NCI-H1092 treated with DMSO at 0.1 percent for 48 hours (cell line): ENCODE measurements at regions not wholly inside any gene's neighbourhood (a gene's known extent, or its start where the extent isn't known, plus 50 kb on each side); places are given as distances from the start of the nearest gene placed in this dataset.

ENCODE experiments used
- DNase-seq: peaks from one replicate; lab custom pipeline; 2025; lab: John Stamatoyannopoulos, UW

- no peak for DNase-seq
Measured at GRCh38 chr11:110984147-110984546, 261.4 kb upstream of the POU2AF2 start.

GRCh38 chr11:110982214-110982613 is 263.3 kb upstream of the POU2AF2 start:
- DNase-seq: no peak

DNA sequence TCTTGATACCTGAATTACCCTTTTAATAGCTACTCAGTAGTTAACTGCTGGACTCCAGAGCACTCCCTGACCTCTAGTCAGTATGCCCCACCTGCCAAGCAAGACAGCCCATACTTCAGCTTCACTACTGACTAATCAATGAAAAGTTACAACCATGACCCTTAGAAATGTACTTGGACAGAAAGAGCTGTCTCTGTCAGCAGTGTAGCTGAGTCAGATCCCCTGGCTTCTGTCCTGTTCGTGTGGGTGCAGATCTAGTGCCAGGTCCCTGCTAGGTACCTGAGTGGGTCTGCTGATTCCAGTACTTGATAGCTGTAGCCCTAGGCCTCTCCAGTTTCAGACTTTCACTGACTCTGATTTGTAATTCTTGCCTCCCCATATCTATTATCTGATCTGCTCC is 265.8 kb upstream of the POU2AF2 start:
- no peak for DNase-seq

DNA sequence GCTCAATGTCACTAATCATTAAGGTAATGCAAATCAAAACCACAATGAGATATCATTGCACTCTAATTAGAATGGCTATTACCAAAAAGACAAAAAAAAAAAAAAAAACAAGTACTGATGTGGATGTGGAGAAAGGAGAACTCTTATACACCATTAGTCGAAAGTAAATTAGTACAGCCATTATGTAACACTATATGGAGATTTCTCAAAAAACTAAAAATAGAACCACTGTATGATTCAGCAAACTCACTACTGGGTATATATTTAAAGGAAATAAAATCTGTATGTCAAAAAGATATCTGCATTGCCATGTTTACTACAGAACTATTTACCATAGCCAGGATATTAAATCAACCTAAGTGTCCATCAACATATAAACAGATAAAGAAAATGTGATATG is 265.4 kb upstream of the ARHGAP20 start:
- no peak for DNase-seq

- DNase-seq: no peak
Measured at GRCh38 chr11:110974731-110975130, 262.5 kb upstream of the ARHGAP20 start.

GRCh38 chr11:110973401-110973980 is 261.3 kb upstream of the ARHGAP20 start:
- no peak for DNase-seq

GRCh38 chr11:110972640-110973039 is 260.4 kb upstream of the ARHGAP20 start:
- DNase-seq: no peak

DNA sequence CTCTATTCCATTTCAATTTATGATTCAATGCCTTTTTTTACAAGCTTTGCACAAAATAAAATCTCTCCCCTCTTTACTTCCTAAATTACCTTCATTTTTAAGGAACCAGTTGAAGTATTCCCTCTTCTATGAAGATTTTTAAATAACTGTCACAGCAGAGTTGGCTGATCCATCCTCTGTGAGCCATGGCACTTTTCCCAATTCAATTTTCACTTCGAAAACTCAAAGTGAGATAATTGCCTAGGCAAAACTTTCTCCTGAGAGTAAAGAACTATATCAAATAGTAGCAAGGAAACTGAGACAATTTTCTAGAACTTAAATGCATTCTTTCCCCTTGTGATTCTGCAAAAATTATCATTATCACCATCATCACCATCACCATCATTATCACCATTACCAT is 259.9 kb upstream of the ARHGAP20 start:
- DNase-seq: no peak

DNA sequence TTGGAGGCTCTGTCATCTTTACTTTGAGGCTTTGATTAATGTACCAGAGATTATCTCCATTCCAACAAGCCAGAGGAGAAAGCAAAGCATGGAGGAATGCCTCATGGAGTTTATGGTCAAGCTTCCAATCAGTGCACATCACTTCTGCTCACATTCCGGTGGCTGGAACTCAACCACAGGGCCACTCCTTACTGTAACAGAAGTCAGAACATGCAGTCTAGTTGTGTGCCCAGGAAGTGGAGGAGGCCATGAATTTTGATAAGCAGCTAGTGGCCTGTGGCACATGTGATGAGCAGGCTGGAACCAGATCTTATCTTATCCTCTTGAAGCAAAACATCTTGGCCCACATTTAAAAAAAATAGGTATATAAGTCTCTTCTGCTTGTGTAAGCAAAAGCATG is 258.9 kb upstream of the ARHGAP20 start:
- DNase-seq: no peak

DNA sequence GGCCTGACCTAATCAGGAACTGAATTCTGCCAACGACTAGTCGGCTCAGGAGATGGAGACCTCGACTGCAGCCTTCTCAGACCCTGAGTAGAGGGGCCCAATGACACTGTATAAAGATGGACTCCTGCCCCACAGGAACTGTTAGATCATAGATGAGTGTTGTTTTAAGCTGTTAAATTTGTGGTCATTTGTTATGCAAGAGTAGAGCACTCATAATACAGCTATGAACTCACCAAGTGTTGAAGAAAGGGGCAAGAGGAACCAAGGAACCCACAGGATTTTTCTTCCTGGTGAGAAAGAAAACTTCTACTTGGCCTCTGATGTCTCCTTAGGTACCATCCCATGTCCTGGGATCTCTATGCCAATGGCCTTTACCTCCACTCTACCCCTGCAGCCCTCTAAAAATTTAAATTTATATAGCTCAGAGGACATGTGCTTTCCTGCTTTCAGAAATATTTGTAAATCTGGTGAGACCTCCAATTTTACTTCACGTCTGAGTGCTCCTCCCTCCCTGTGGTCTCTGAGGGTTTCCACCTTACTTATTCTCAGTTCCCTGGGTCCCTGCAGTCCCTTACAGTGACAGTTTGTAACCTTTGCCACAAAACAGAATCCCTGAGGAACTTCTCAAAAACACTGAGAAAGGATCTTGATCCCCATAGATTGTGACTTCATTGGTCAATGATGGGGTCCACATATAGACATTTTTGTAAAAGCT is 256.3 kb upstream of the ARHGAP20 start:
- no peak for DNase-seq

DNA sequence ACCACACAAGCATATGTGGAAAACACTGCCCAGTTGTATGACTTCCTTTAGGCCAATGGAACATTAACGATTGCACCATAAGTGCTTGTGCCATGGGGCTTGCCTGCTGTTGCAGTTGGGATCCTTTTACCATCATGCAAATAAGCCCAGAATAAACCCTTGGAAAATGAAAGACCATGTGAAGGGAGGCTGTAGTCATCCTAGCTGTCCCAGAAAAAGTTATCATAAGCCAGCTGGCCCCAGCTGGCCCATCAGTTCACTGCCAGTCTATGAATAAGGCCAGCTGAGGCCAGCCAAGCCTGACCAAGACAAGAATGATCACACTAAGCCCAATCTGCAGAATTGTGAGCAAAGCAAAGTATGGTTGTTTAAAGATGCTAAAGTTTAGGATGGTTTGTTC is 253.9 kb upstream of the ARHGAP20 start:
- no peak for DNase-seq

GRCh38 chr11:110962921-110963320 is 250.7 kb upstream of the ARHGAP20 start:
- DNase-seq: no peak

- no peak for DNase-seq
Measured at GRCh38 chr11:110960167-110960566, 247.9 kb upstream of the ARHGAP20 start.

- DNase-seq: no peak
Measured at GRCh38 chr11:110958216-110958615, 246.0 kb upstream of the ARHGAP20 start.

- no peak for DNase-seq
Measured at GRCh38 chr11:110955776-110956175, 243.5 kb upstream of the ARHGAP20 start.

- no peak for DNase-seq
Measured at GRCh38 chr11:110951950-110952503, 239.8 kb upstream of the ARHGAP20 start.

GRCh38 chr11:110951037-110951949 is 239.1 kb upstream of the ARHGAP20 start:
- peak; percentile 99 for DNase-seq

DNA sequence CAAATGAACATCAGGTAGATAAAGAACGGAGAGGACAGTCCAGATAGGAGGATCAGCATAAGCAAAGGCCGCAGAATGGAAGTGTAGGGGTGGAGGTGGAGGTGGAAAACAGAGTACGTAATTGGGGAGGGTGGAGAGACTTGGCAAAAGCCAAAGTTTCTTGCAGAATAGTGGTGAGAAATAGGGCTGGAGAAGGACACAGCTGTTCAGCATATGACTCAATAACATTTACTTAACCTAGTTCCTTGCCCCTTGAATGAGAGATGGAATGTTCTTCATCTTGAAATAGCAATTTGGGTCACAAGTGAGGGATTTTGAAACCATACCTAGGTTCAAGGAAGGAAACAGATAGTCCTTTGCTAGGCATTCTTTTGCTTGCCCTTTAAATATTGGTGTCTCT is 235.9 kb upstream of the ARHGAP20 start:
- no peak for DNase-seq

DNA sequence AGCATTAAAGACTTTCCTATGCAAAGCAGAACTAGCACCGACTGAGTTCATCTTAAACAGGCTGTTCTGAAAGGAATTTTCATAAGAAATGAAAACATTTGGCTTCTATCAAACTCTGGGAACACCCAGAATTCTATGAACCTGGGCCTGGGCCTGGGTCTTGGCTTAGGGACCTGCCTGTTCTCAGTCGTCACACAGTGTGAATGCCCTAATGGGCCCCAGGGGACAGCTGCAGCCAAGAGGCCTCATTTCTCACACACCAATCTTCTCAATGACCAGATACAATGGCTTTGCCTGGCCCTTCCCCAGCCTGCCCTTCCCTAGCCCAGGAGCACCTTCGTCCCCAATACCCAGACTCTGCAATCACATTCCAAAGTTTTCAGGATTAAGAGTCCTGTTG is 234.9 kb upstream of the ARHGAP20 start:
- peak; percentile 16 for DNase-seq

- DNase-seq: no peak
Measured at GRCh38 chr11:110939471-110939870, 227.2 kb upstream of the ARHGAP20 start.

GRCh38 chr11:110935018-110935640 is 222.9 kb upstream of the ARHGAP20 start:
- DNase-seq: no peak

DNA sequence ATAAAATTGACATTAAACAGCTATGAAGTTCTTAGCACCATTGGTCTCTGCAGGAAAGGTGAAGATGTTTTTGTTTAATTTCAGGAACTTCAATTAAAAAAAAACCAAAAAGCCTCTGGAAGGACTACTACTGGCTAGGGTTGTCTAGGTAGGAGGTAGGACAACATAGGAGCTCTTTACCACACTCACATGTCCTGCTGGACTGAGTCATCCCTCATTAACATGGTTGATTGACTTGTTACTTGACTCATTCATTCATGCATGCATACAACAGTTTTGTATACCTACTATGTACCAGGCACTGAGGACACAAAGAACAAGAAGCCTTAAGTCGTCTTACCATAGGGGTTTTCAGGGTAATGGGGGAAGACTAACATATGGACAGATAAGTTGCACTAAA is 216.9 kb upstream of the ARHGAP20 start:
- no peak for DNase-seq
